NCI-H526 treated with DMSO at 0.1 percent for 48 hours (cell line): ENCODE measurements at regions not wholly inside any gene's neighbourhood (a gene's known extent, or its start where the extent isn't known, plus 50 kb on each side); places are given as distances from the start of the nearest gene placed in this dataset.
A peak's percentile ranks its signal among the peaks of the same experiment; 100 is the strongest.
"Not testable (repeated sequence)": the region's sequence is repeated elsewhere in the genome, so short reads cannot be mapped to it uniquely, and the experiment has no call there.

Experiments
- DNase-seq: peaks from one replicate; lab custom pipeline; 2025; lab: John Stamatoyannopoulos, UW

- DNase-seq = no peak
Measured at GRCh38 chr21:35748678-35749314, 311.5 kb downstream of the SETD4 start.

GRCh38 chr21:35743571-35743970 lies 316.8 kb downstream of the SETD4 start:
- no peak for DNase-seq

GRCh38 chr21:35738347-35738961 lies 321.9 kb downstream of the SETD4 start:
- no peak for DNase-seq

GRCh38 chr21:35737899-35738346 lies 322.4 kb downstream of the SETD4 start:
- DNase-seq = no peak

- DNase-seq = no peak
Measured at GRCh38 chr21:35737449-35737848, 322.9 kb downstream of the SETD4 start.

- no peak for DNase-seq
Measured at GRCh38 chr21:35732788-35733187, 327.5 kb downstream of the SETD4 start.

- no peak for DNase-seq
Measured at GRCh38 chr21:35730325-35730724, 330.0 kb downstream of the SETD4 start.

GRCh38 chr21:35727830-35728229 lies 332.5 kb downstream of the SETD4 start:
- DNase-seq = no peak

GRCh38 chr21:35724156-35724555 lies 336.2 kb downstream of the SETD4 start:
- no peak for DNase-seq

GRCh38 chr21:35721701-35722100 lies 338.6 kb downstream of the SETD4 start:
- no peak for DNase-seq

GRCh38 chr21:35720208-35720731 lies 340.1 kb downstream of the SETD4 start:
- no peak for DNase-seq

GRCh38 chr21:35719080-35719479 lies 341.2 kb downstream of the SETD4 start:
- DNase-seq = no peak

- no peak for DNase-seq
Measured at GRCh38 chr21:35716876-35717565, 343.3 kb downstream of the SETD4 start.

GRCh38 chr21:35713914-35714313 lies 346.4 kb downstream of the SETD4 start:
- no peak for DNase-seq

- DNase-seq = peak; percentile 16
Measured at GRCh38 chr21:35711661-35712060, 348.7 kb downstream of the SETD4 start.

GRCh38 chr21:35711213-35711612 lies 349.1 kb downstream of the SETD4 start:
- DNase-seq = no peak

- not testable (repeated sequence) for DNase-seq
Measured at GRCh38 chr21:35709990-35710389, 350.3 kb downstream of the SETD4 start.

GRCh38 chr21:35705888-35706287 lies 354.4 kb downstream of the SETD4 start:
- DNase-seq = no peak

GRCh38 chr21:35705237-35705887 lies 355.0 kb downstream of the SETD4 start:
- DNase-seq = no peak

- DNase-seq = no peak
Measured at GRCh38 chr21:35703704-35704103, 356.6 kb downstream of the SETD4 start.

- DNase-seq = no peak
Measured at GRCh38 chr21:35699361-35699760, 361.0 kb downstream of the SETD4 start.

GRCh38 chr21:35697321-35697808 lies 363.0 kb downstream of the SETD4 start:
- DNase-seq = no peak
